B cell (primary cell): ENCODE measurements at regions not wholly inside any gene's neighbourhood (a gene's known extent, or its start where the extent isn't known, plus 50 kb on each side); places are given as distances from the start of the nearest gene placed in this dataset.

Experiments used
- ATAC-seq: fragments of 200-7000 bp; cut with Tn5 transposase; one replicate; pipeline ENCODE4 v1.10.0; 2021; ENCODE audit warnings: low read depth, mild to moderate bottlenecking, moderate number of reproducible peaks, moderate library complexity
- CTCF ChIA-PET: fragments of 350-600 bp; sonication (Branson Sonifier 250); formaldehyde crosslinking; loops from one replicate; lab custom pipeline; 2021; ENCODE audit warnings: antibody characterized with exemption, inconsistent platforms; lab: Charles Lee
- POLR2A ChIA-PET: fragments of 350-600 bp; sonication (Branson Sonifier 250); formaldehyde crosslinking; loops from one replicate; lab custom pipeline; 2021; ENCODE audit warnings: antibody characterized with exemption; lab: Charles Lee
- DNase-seq: peaks from one replicate; pipeline ENCODE4 v3.0.0; 2013
- H2AFZ ChIP-seq: 2 replicates; pipeline ENCODE4 v1.6.1; 2012; ENCODE audit warnings: mild to moderate bottlenecking, low read depth, low read length; ENCODE audit not compliant: insufficient read depth, poor library complexity, severe bottlenecking
- H3K27ac ChIP-seq, 2 donors: 1 replicate in 1 of 2; 2 replicates in 1 of 2; pipeline ENCODE4 v1.5.1; 2012 to 2013; ENCODE audit warnings: low read length in 2 of 2, mild to moderate bottlenecking in 2 of 2, moderate library complexity in 1 of 2
- H3K27me3 ChIP-seq, 4 experiments: fragments of 200-600 bp in 1 of 4; sonication (generic) in 1 of 4; replicated peaks in 1 of 4; 1 replicate in 2 of 4; 2 replicates in 2 of 4; pipeline versions ENCODE4 v1.6.1 to v1.7.0; 2013 to 2016; ENCODE audit warnings: low read length in 3 of 4, mild to moderate bottlenecking in 2 of 4, mixed read lengths in 1 of 4, moderate library complexity in 1 of 4; ENCODE audit not compliant: insufficient read depth in 4 of 4, control insufficient read depth in 3 of 4; ENCODE audit errors: control extremely low read depth in 1 of 4
- H3K36me3 ChIP-seq, 2 experiments: replicated peaks in 1 of 2; 1 replicate in 1 of 2; 2 replicates in 1 of 2; pipeline versions ENCODE4 v1.6.1 to v1.7.1; 2013; ENCODE audit warnings: low read length in 1 of 2; ENCODE audit not compliant: insufficient read depth in 2 of 2, control insufficient read depth in 1 of 2; ENCODE audit errors: control extremely low read depth in 1 of 2, extremely low read depth in 1 of 2
- H3K4me1 ChIP-seq, 2 donors: fragments of 200-600 bp in 1 of 2; sonication (generic) in 1 of 2; 1 replicate in 1 of 2; 2 replicates in 1 of 2; pipeline versions ENCODE4 v1.5.1 to v1.6.1; 2013 to 2017; ENCODE audit warnings: low read length in 2 of 2; ENCODE audit not compliant: control insufficient read depth in 2 of 2, insufficient read depth in 2 of 2
- H3K4me2 ChIP-seq: replicated peaks from 2 replicates; pipeline ENCODE3; 2012; ENCODE audit warnings: mild to moderate bottlenecking, low read depth, low read length; ENCODE audit not compliant: poor library complexity, severe bottlenecking
- H3K4me3 ChIP-seq, 5 experiments: fragments of 200-600 bp in 1 of 5; sonication (generic) in 1 of 5; 1 replicate in 3 of 5; 2 replicates in 2 of 5; pipeline versions ENCODE4 v1.5.1 to v1.7.0; 2011 to 2016; ENCODE audit warnings: low read length in 4 of 5, mild to moderate bottlenecking in 4 of 5, low read depth in 2 of 5, control low read depth in 1 of 5, moderate library complexity in 1 of 5; ENCODE audit not compliant: insufficient read depth in 1 of 5; ENCODE audit errors: control extremely low read depth in 1 of 5, extremely low read depth in 1 of 5
- H3K79me2 ChIP-seq: fragments of 200-600 bp; sonication (generic); one replicate; pipeline ENCODE4 v1.6.0; 2016; ENCODE audit warnings: low read length; ENCODE audit not compliant: control insufficient read depth, insufficient read depth
- H3K9ac ChIP-seq: fragments of 200-600 bp; sonication (generic); 2 replicates; pipeline ENCODE4 v1.6.1; 2017; ENCODE audit warnings: mild to moderate bottlenecking, low read length, moderate library complexity
- H3K9me3 ChIP-seq, 3 donors: one replicate each; pipeline versions ENCODE4 v1.6.1 to v1.7.1; 2013; ENCODE audit warnings: low read length in 2 of 3; ENCODE audit not compliant: control insufficient read depth in 2 of 3, insufficient read depth in 1 of 3; ENCODE audit errors: control extremely low read depth in 1 of 3
- H4K20me1 ChIP-seq: 2 replicates; pipeline ENCODE4 v1.6.0; 2012; ENCODE audit warnings: mild to moderate bottlenecking, low read length; ENCODE audit not compliant: insufficient read depth, control insufficient read depth, poor library complexity, severe bottlenecking
- H3K27ac Mint-ChIP-seq: one replicate; pipeline ENCODE4 v1.8.0; 2021; ENCODE audit warnings: mixed read lengths
- H3K27me3 Mint-ChIP-seq: one replicate; pipeline ENCODE4 v1.8.0; 2021; ENCODE audit warnings: mixed read lengths
- H3K4me1 Mint-ChIP-seq: one replicate; pipeline ENCODE4 v1.8.0; 2021; ENCODE audit warnings: mixed read lengths
- H3K4me3 Mint-ChIP-seq: one replicate; pipeline ENCODE4 v1.8.0; 2021; ENCODE audit warnings: mixed read lengths
- H3K9me3 Mint-ChIP-seq: one replicate; pipeline ENCODE4 v1.8.0; 2022; ENCODE audit warnings: mixed read lengths; ENCODE audit not compliant: insufficient read depth
- CTCF ChIP-seq: fragments of 200-600 bp; IDR thresholded peaks from one replicate; pipeline ENCODE4 v1.8.0; 2022; ENCODE audit warnings: antibody characterized with exemption, mild to moderate bottlenecking
- EZH2 ChIP-seq: IDR thresholded peaks from 2 replicates; pipeline ENCODE4 v1.6.1; 2012; ENCODE audit warnings: borderline replicate concordance, low read depth, mild to moderate bottlenecking, moderate library complexity, low read length; ENCODE audit not compliant: insufficient read depth, poor library complexity, severe bottlenecking
- WGBS: methylation state at CpG from one replicate; pipeline ENCODE4 v1.1.5; 2013; ENCODE audit warnings: missing lambda C conversion rate; ENCODE audit not compliant: insufficient coverage; 5-methylcytosine and 5-hydroxymethylcytosine counted together
- intact Hi-C: fragments of 100-400 bp; cut with micrococcal nuclease; formaldehyde crosslinking; loops from one replicate; pipeline ENCODE4 v1.10.0; 2022

GRCh38 chr5:52710972-52711596 lies 76.6 kb upstream of the ITGA1 start:
- Histone ChIP-seq H3K4me2 (no peak overlapping the region), H4K20me1 (no peaks in the 10 kb centered on the region), H3K4me1 (no peaks in the 10 kb centered on the region), H2AFZ (no peak overlapping the region), H3K27ac (no peak overlapping the region), H3K4me3 (no peak overlapping the region), H3K27me3 (no peaks in the 10 kb centered on the region), H3K9ac (no peak overlapping the region), H3K9me3 (no peaks in the 10 kb centered on the region), H3K79me2 (no peaks in the 10 kb centered on the region), H3K36me3 (no peaks in the 10 kb centered on the region)
- H3K27me3 Mint-ChIP-seq, result no peaks in the 10 kb centered on the region
- intact Hi-C loops, result no loop called here
- TF ChIP-seq EZH2, result no peak
- TF ChIP-seq CTCF, result no peak
- no peak for ATAC-seq
- DNase-seq, result no peak
- CTCF ChIA-PET, result interaction anchor here (1.8 kb wide), 1 partner anchor 205 kb away, joined by 4 read pairs; no protein-coding TSS in a partner anchor
- H3K4me3 Mint-ChIP-seq, result no peak overlapping the region
- no peaks in the 10 kb centered on the region for H3K4me1 Mint-ChIP-seq
- no peaks in the 10 kb centered on the region for H3K9me3 Mint-ChIP-seq
- POLR2A ChIA-PET, result no interaction called here
- 83% methylated on average over 1 of the region's 2 CpGs for WGBS
- H3K27ac Mint-ChIP-seq, result no peak overlapping the region

GRCh38 chr5:52712354-52712753 lies 75.4 kb upstream of the ITGA1 start:
- Histone ChIP-seq H3K79me2 (no peaks in the 10 kb centered on the region), H2AFZ (no peak overlapping the region), H4K20me1 (no peaks in the 10 kb centered on the region), H3K4me3 (no peak overlapping the region), H3K27ac (no peak overlapping the region), H3K9ac (no peak overlapping the region), H3K9me3 (no peaks in the 10 kb centered on the region), H3K36me3 (no peaks in the 10 kb centered on the region), H3K4me1 (no peaks in the 10 kb centered on the region), H3K27me3 (no peaks in the 10 kb centered on the region), H3K4me2 (no peak overlapping the region)
- peaks cover 2% of the 10 kb centered on the region for H3K9me3 Mint-ChIP-seq
- intact Hi-C loops, result no loop called here
- TF ChIP-seq CTCF (no peak), EZH2 (no peak)
- no peak overlapping the region for H3K4me3 Mint-ChIP-seq
- no CpG with 5 or more reads among the region's 2 CpGs for WGBS
- ATAC-seq, result no peak
- DNase-seq, result no peak
- ChIA-PET POLR2A (no interaction called here), CTCF (interaction anchor here (1.8 kb wide), 1 partner anchor 204 kb away, joined by 4 read pairs; no protein-coding TSS in a partner anchor)
- H3K4me1 Mint-ChIP-seq, result no peaks in the 10 kb centered on the region
- H3K27me3 Mint-ChIP-seq, result no peaks in the 10 kb centered on the region
- H3K27ac Mint-ChIP-seq, result no peak overlapping the region
